Adrenal gland (tissue), 9 donors: ENCODE measurements at regions not wholly inside any gene's neighbourhood (a gene's known extent, or its start where the extent isn't known, plus 50 kb on each side); places are given as distances from the start of the nearest gene placed in this dataset.

Experiments used
- DNase-seq, 7 donors: peaks; one replicate each; pipeline ENCODE4 v3.0.0-alpha.2; 2019 to 2020
- H3K27ac ChIP-seq, 5 donors: fragments of 200-600 bp; sonication (generic) in 4 of 5; 1 replicate in 3 of 5; 2 replicates in 2 of 5; pipeline versions ENCODE4 v1.5.1 to v1.8.0; 2016 to 2020; ENCODE audit warnings: mild to moderate bottlenecking in 1 of 5
- H3K27me3 ChIP-seq: fragments of 200-600 bp; 2 replicates; pipeline ENCODE4 v1.8.0; 2021
- H3K36me3 ChIP-seq, 2 donors: fragments of 200-600 bp; replicated peaks in 1 of 2; 1 replicate in 1 of 2; 2 replicates in 1 of 2; pipeline versions ENCODE4 v1.5.1 to v1.8.0; 2018 to 2022
- H3K4me1 ChIP-seq, 2 donors: fragments of 200-600 bp; replicated peaks in 1 of 2; 1 replicate in 1 of 2; 2 replicates in 1 of 2; pipeline versions ENCODE4 v1.5.1 to v1.8.0; 2018 to 2021
- H3K4me3 ChIP-seq, 4 donors: fragments of 200-600 bp; sonication (generic) in 3 of 4; one replicate each; pipeline ENCODE4 v1.5.1; 2016 to 2018
- H3K9me3 ChIP-seq, 3 donors: fragments of 200-600 bp; sonication (generic) in 1 of 3; replicated peaks in 1 of 3; 1 replicate in 2 of 3; 2 replicates in 1 of 3; pipeline versions ENCODE4 v1.5.1 to v1.8.0; 2016 to 2021
- CTCF ChIP-seq, 6 experiments: fragments of 450-650 bp in 4 of 6; fragments of 200-600 bp in 2 of 6; sonication (generic) in 1 of 6; IDR thresholded peaks; 1 replicate in 5 of 6; 2 replicates in 1 of 6; pipeline versions ENCODE4 v1.5.1 to v1.8.0; 2016 to 2021; ENCODE audit warnings: antibody characterized with exemption in 6 of 6, mild to moderate bottlenecking in 2 of 6, moderate library complexity in 1 of 6
- POLR2A ChIP-seq, 2 donors: fragments of 450-650 bp; IDR thresholded peaks; one replicate each; pipeline ENCODE4 v1.6.1; 2017; ENCODE audit warnings: antibody characterized with exemption in 2 of 2, mild to moderate bottlenecking in 2 of 2, moderate library complexity in 1 of 2
- WGBS, 4 donors: extraction: QIAGEN DNeasy Blood & Tissue Kit in 2 of 4; methylation state at CpG; one replicate each; pipeline versions ENCODE4 v1.1.5 to v1.1.7; 2013 to 2017; 5-methylcytosine and 5-hydroxymethylcytosine counted together
- intact Hi-C, 2 donors: fragments of 100-400 bp; cut with DNase I; formaldehyde crosslinking; loops; one replicate each; pipeline versions ENCODE4 v1.14.1 to v1.15.0; 2022 to 2023
- donor health status: healthy with polysubstance abuse.
- donor health status: Bipolar disorder and iron deficiency.
- donor health status: DM: yes; HTN: yes; CAD: no.
- donor health status: DM: no; HTN: no; CAD: no.
- donor health status: DM: no; HTN: no; CAD: no.

- peak in 1 of 7 donors; percentile 31 for DNase-seq
- intact Hi-C loops: no loop called here
- no peaks in the 10 kb centered on the region for H3K27me3 ChIP-seq
- H3K4me3 ChIP-seq: no peak overlapping the region
- TF ChIP-seq CTCF (IDR thresholded peaks at IDR 0.05): no peak
- whole genome bisulfite sequencing, 4 donors: 74 to 80% (median 78%) methylated on average over 16 to 21 of the region's 21 CpGs
- H3K4me1 ChIP-seq: peaks cover 0 to 10% of the 10 kb centered on the region in 2 donors
- no peaks in the 10 kb centered on the region for H3K9me3 ChIP-seq
- no peaks in the 10 kb centered on the region for H3K36me3 ChIP-seq
- H3K27ac ChIP-seq: no peak overlapping the region
These were observed 68.0 kb upstream of the FAM20C start for GRCh38 chr7:124130-124949.

GRCh38 chr7:125061-125475, 67.3 kb upstream of the FAM20C start:
- H3K27me3 ChIP-seq: no peaks in the 10 kb centered on the region
- no peak overlapping the region for H3K4me3 ChIP-seq
- no peaks in the 10 kb centered on the region for H3K9me3 ChIP-seq
- TF ChIP-seq CTCF (IDR thresholded peaks at IDR 0.05) (no peak), POLR2A (IDR thresholded peaks at IDR 0.05) (no peak)
- H3K27ac ChIP-seq: no peak overlapping the region
- H3K36me3 ChIP-seq: no peaks in the 10 kb centered on the region
- H3K4me1 ChIP-seq: peaks cover 0 to 10% of the 10 kb centered on the region in 2 donors
- peak in 1 of 7 donors; percentile 39 for DNase-seq
- 78 to 90% (median 86%) methylated on average over 11 to 14 of the region's 14 CpGs for WGBS, 4 donors
- intact Hi-C loops: no loop called here

- TF ChIP-seq POLR2A (IDR thresholded peaks at IDR 0.05) (no peak), CTCF (IDR thresholded peaks at IDR 0.05) (no peak)
- H3K4me3 ChIP-seq: no peak overlapping the region
- H3K27me3 ChIP-seq: no peaks in the 10 kb centered on the region
- peaks cover 0 to 11% of the 10 kb centered on the region in 2 donors for H3K4me1 ChIP-seq
- no peak overlapping the region for H3K27ac ChIP-seq
- H3K36me3 ChIP-seq: no peaks in the 10 kb centered on the region
- H3K9me3 ChIP-seq: no peaks in the 10 kb centered on the region
- intact Hi-C loops: no loop called here
- 92 to 96% (median 94%) methylated on average over 8 of the region's 8 CpGs for WGBS, 4 donors
- DNase-seq: no peak
These were observed 66.7 kb upstream of the FAM20C start for GRCh38 chr7:125661-126060.

GRCh38 chr7:126368-126767, 66.0 kb upstream of the FAM20C start:
- Histone ChIP-seq H3K4me1 (peaks cover 0 to 16% of the 10 kb centered on the region in 2 donors), H3K9me3 (no peaks in the 10 kb centered on the region), H3K27ac (no peak overlapping the region), H3K36me3 (no peaks in the 10 kb centered on the region), H3K4me3 (no peak overlapping the region), H3K27me3 (no peaks in the 10 kb centered on the region)
- intact Hi-C loops: no loop called here
- TF ChIP-seq CTCF (IDR thresholded peaks at IDR 0.05) (no peak), POLR2A (IDR thresholded peaks at IDR 0.05) (no peak)
- no peak for DNase-seq
- 88 to 97% (median 93%) methylated on average over 3 of the region's 3 CpGs for WGBS, 4 donors
